ENCODE measurements at regions not wholly inside any gene's neighbourhood (a gene's known extent, or its start where the extent isn't known, plus 50 kb on each side); places are given as distances from the start of the nearest gene placed in this dataset.

- no peak for TF ChIP-seq CTCF (IDR thresholded peaks at IDR 0.05; ENCODE audit: insufficient read depth, low read length, missing control alignments)
- H3K4me3 ChIP-seq (ENCODE audit: low read depth, low read length): no peak overlapping the region
- CTCF ChIA-PET: interaction anchor here (0.7 to 2.3 kb wide), 7 partner anchors 256 to 788 kb away, joined by 3 to 7 read pairs (median 3); no protein-coding TSS in a partner anchor
- DNase-seq (ENCODE audit: low read depth, low spot score): no peak
- POLR2A ChIA-PET: interaction anchor here (1.0 to 2.2 kb wide), 2 partner anchors 74 to 738 kb away, joined by 3 to 11 read pairs; no protein-coding TSS in a partner anchor
Measured at GRCh38 chr6:113121571-113121970, 735.6 kb upstream of the MARCKS start.

GRCh38 chr6:113122060-113122459 lies 735.1 kb upstream of the MARCKS start:
- TF ChIP-seq CTCF (IDR thresholded peaks at IDR 0.05; ENCODE audit: insufficient read depth, low read length, missing control alignments): peak; percentile 51
- ChIA-PET CTCF (interaction anchor here (0.9 to 2.3 kb wide), 6 partner anchors 22 to 787 kb away, joined by 3 to 7 read pairs (median 3); no protein-coding TSS in a partner anchor), POLR2A (interaction anchor here (1.4 to 2.1 kb wide), 2 partner anchors 62 to 737 kb away, joined by 4 to 6 read pairs; no protein-coding TSS in a partner anchor)
- peak; percentile 76 for DNase-seq (ENCODE audit: low read depth, low spot score)
- H3K4me3 ChIP-seq (ENCODE audit: low read depth, low read length): no peak overlapping the region

GRCh38 chr6:113125626-113126025 lies 731.5 kb upstream of the MARCKS start:
- no peak for TF ChIP-seq CTCF (IDR thresholded peaks at IDR 0.05; ENCODE audit: insufficient read depth, low read length, missing control alignments)
- ChIA-PET POLR2A (no interaction called here), CTCF (no interaction called here)
- DNase-seq (ENCODE audit: low read depth, low spot score): no peak
- no peak overlapping the region for H3K4me3 ChIP-seq (ENCODE audit: low read depth, low read length)

- DNase-seq (ENCODE audit: low read depth, low spot score): no peak
- no peak overlapping the region for H3K4me3 ChIP-seq (ENCODE audit: low read depth, low read length)
- POLR2A ChIA-PET: no interaction called here
- no peak for TF ChIP-seq CTCF (IDR thresholded peaks at IDR 0.05; ENCODE audit: insufficient read depth, low read length, missing control alignments)
- CTCF ChIA-PET: no interaction called here
Measured at GRCh38 chr6:113127786-113128419, 729.2 kb upstream of the MARCKS start.

- CTCF ChIA-PET: no interaction called here
- TF ChIP-seq CTCF (IDR thresholded peaks at IDR 0.05; ENCODE audit: insufficient read depth, low read length, missing control alignments): no peak
- POLR2A ChIA-PET: interaction anchor here (0.6 kb wide), 1 partner anchor 437 kb away, joined by 3 read pairs; no protein-coding TSS in a partner anchor
- no peak overlapping the region for H3K4me3 ChIP-seq (ENCODE audit: low read depth, low read length)
- DNase-seq (ENCODE audit: low read depth, low spot score): no peak
Measured at GRCh38 chr6:113128661-113129060, 728.5 kb upstream of the MARCKS start.

GRCh38 chr6:113129991-113130390 lies 727.2 kb upstream of the MARCKS start:
- POLR2A ChIA-PET: no interaction called here

More at GRCh38 chr6:113129991-113130390, 727.2 kb upstream of the MARCKS start:
- no peak overlapping the region for H3K4me3 ChIP-seq (ENCODE audit: low read depth, low read length)
- DNase-seq (ENCODE audit: low read depth, low spot score): no peak
- no peak for TF ChIP-seq CTCF (IDR thresholded peaks at IDR 0.05; ENCODE audit: insufficient read depth, low read length, missing control alignments)
- CTCF ChIA-PET: interaction anchor here (0.8 to 1.4 kb wide), 3 partner anchors 9 to 14 kb away, joined by 3 to 4 read pairs (median 3); no protein-coding TSS in a partner anchor
